ENCODE measurements at regions not wholly inside any gene's neighbourhood (a gene's known extent, or its start where the extent isn't known, plus 50 kb on each side); places are given as distances from the start of the nearest gene placed in this dataset.

DNA sequence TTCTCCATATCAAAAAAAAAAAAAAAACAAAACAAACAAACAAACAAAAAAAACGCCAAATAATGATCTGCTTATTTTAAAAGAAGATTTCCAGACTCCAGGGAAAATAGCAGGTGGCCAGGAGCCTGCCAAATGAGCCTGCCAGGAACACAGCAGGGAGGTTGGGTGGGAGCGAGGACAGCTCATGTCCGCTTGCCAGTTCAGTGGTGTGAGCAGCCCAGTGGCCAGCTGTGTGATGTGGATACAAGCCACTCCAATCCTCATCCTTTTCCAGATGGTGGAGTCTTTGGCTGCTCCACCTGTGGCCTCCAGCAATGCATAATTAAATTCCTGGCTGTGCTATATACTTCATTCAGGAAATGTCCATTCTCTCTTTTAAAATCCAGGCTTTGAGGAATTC is 1025.1 kb upstream of the C9orf72 start:
- peaks cover 9% of the 10 kb centered on the region for H3K4me1 Mint-ChIP-seq
- H3K9me3 Mint-ChIP-seq = no peaks in the 10 kb centered on the region
- TF ChIP-seq, protein P1, sequence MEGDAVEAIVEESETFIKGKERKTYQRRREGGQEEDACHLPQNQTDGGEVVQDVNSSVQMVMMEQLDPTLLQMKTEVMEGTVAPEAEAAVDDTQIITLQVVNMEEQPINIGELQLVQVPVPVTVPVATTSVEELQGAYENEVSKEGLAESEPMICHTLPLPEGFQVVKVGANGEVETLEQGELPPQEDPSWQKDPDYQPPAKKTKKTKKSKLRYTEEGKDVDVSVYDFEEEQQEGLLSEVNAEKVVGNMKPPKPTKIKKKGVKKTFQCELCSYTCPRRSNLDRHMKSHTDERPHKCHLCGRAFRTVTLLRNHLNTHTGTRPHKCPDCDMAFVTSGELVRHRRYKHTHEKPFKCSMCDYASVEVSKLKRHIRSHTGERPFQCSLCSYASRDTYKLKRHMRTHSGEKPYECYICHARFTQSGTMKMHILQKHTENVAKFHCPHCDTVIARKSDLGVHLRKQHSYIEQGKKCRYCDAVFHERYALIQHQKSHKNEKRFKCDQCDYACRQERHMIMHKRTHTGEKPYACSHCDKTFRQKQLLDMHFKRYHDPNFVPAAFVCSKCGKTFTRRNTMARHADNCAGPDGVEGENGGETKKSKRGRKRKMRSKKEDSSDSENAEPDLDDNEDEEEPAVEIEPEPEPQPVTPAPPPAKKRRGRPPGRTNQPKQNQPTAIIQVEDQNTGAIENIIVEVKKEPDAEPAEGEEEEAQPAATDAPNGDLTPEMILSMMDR (conservative IDR thresholded peaks at IDR 0.05) = no peak
- no peak overlapping the region for H3K27ac ChIP-seq (ENCODE audit: low read depth, low read length)
- no peaks in the 10 kb centered on the region for H3K27me3 Mint-ChIP-seq (ENCODE audit: insufficient read depth)
- H3K4me3 Mint-ChIP-seq = no peak overlapping the region
- no peak overlapping the region for H3K9ac ChIP-seq (ENCODE audit: extremely low read depth, low read length, poor library complexity, severe bottlenecking)
- H3K9me3 ChIP-seq (ENCODE audit: control insufficient read depth, low read length) = no peaks in the 10 kb centered on the region
- H3K4me1 ChIP-seq (ENCODE audit: control insufficient read depth, insufficient read depth, low read length) = no peaks in the 10 kb centered on the region
- no peaks in the 10 kb centered on the region for H3K27me3 ChIP-seq (ENCODE audit: control insufficient read depth, insufficient read depth, low read length, poor library complexity, severe bottlenecking)
- no peaks in the 10 kb centered on the region for H3K36me3 ChIP-seq (ENCODE audit: control insufficient read depth, insufficient read depth, low read length)
- DNase-seq = no peak
- no peak overlapping the region for H3K27ac Mint-ChIP-seq
- no peaks in the 10 kb centered on the region for H3K36me3 Mint-ChIP-seq (ENCODE audit: low read depth)
- no peak overlapping the region for H3K4me3 ChIP-seq (ENCODE audit: low read length)
- WGBS, 2 experiments (ENCODE audit: insufficient coverage in 1 of 2, insufficient read length in 1 of 2) = 83% methylated on average over 3 of the region's 3 CpGs; no CpG with 5 or more reads in 1 of the 2 experiments

DNA sequence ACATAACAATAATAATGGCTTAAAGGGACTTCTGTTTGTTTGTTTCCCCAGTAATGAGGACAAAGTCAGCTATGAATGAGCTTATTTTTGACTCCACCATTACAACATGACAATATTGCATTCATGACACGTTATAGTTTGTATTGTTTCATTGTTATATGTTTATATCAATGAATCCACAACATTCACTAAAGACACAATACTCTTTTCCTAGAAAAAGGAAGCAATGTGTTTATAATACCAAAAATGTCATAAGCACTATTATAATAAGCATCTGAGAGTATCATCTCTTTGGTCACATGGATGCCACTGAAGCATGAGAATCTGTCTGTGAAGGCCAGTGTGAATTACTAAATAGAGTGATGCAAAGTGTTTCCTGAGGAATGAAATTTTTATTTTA is 1026.9 kb upstream of the C9orf72 start:
- no peak overlapping the region for H3K27ac Mint-ChIP-seq
- no peak overlapping the region for H3K27ac ChIP-seq (ENCODE audit: low read depth, low read length)
- no peaks in the 10 kb centered on the region for H3K4me1 ChIP-seq (ENCODE audit: control insufficient read depth, insufficient read depth, low read length)
- H3K36me3 ChIP-seq (ENCODE audit: control insufficient read depth, insufficient read depth, low read length) = no peaks in the 10 kb centered on the region
- H3K27me3 Mint-ChIP-seq (ENCODE audit: insufficient read depth) = no peaks in the 10 kb centered on the region
- WGBS, 2 experiments (ENCODE audit: insufficient coverage in 1 of 2, insufficient read length in 1 of 2) = no CpG with 5 or more reads among the region's 1 CpG
- H3K36me3 Mint-ChIP-seq (ENCODE audit: low read depth) = no peaks in the 10 kb centered on the region
- no peaks in the 10 kb centered on the region for H3K9me3 Mint-ChIP-seq
- H3K4me3 Mint-ChIP-seq = no peak overlapping the region
- no peaks in the 10 kb centered on the region for H3K27me3 ChIP-seq (ENCODE audit: control insufficient read depth, insufficient read depth, low read length, poor library complexity, severe bottlenecking)
- H3K4me1 Mint-ChIP-seq = peaks cover 9% of the 10 kb centered on the region
- TF ChIP-seq, protein P1 (conservative IDR thresholded peaks at IDR 0.05) = no peak
- H3K4me3 ChIP-seq (ENCODE audit: low read length) = no peak overlapping the region
- no peak overlapping the region for H3K9ac ChIP-seq (ENCODE audit: extremely low read depth, low read length, poor library complexity, severe bottlenecking)
- no peak for DNase-seq
- no peaks in the 10 kb centered on the region for H3K9me3 ChIP-seq (ENCODE audit: control insufficient read depth, low read length)

DNA sequence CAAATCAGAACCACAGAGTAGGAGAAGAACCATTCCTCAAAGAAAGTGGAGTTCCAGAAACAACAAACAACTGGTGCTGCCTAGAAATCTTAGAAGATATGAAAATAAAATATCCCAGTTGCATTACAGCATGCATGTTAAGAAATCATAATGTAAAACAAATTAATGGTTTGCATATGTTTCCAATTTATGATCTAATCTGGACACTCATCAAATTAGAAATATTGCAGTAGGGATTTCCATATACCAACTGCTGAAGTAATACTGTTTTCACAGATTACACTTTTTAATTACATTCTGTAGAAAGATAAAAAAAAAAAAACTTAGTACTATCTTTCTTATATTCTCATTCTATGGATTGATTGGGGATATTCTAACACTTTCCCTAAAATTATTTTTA is 1034.6 kb upstream of the C9orf72 start:
- no peak for DNase-seq
- H3K36me3 ChIP-seq (ENCODE audit: control insufficient read depth, insufficient read depth, low read length) = no peaks in the 10 kb centered on the region
- no peaks in the 10 kb centered on the region for H3K4me1 Mint-ChIP-seq
- H3K4me3 ChIP-seq (ENCODE audit: low read length) = no peak overlapping the region
- no peaks in the 10 kb centered on the region for H3K4me1 ChIP-seq (ENCODE audit: control insufficient read depth, insufficient read depth, low read length)
- no peak overlapping the region for H3K27ac ChIP-seq (ENCODE audit: low read depth, low read length)
- no peak overlapping the region for H3K4me3 Mint-ChIP-seq
- no peak overlapping the region for H3K9ac ChIP-seq (ENCODE audit: extremely low read depth, low read length, poor library complexity, severe bottlenecking)
- no peak overlapping the region for H3K27ac Mint-ChIP-seq
- H3K9me3 Mint-ChIP-seq = no peaks in the 10 kb centered on the region
- H3K36me3 Mint-ChIP-seq (ENCODE audit: low read depth) = no peaks in the 10 kb centered on the region
- no peaks in the 10 kb centered on the region for H3K9me3 ChIP-seq (ENCODE audit: control insufficient read depth, low read length)
- no peaks in the 10 kb centered on the region for H3K27me3 ChIP-seq (ENCODE audit: control insufficient read depth, insufficient read depth, low read length, poor library complexity, severe bottlenecking)
- no peaks in the 10 kb centered on the region for H3K27me3 Mint-ChIP-seq (ENCODE audit: insufficient read depth)
- TF ChIP-seq, protein P1 (conservative IDR thresholded peaks at IDR 0.05) = no peak
